Sigmoid colon (tissue), 6 donors: ENCODE measurements at regions not wholly inside any gene's neighbourhood (a gene's known extent, or its start where the extent isn't known, plus 50 kb on each side); places are given as distances from the start of the nearest gene placed in this dataset.

Source experiments
- DNase-seq: peaks from one replicate; pipeline ENCODE4 v3.0.0-alpha.2; 2019
- H3K27ac ChIP-seq, 4 donors: fragments of 200-600 bp; sonication (generic); one replicate each; pipeline ENCODE4 v1.5.1; 2016 to 2019; ENCODE audit warnings: mild to moderate bottlenecking in 1 of 4
- H3K27me3 ChIP-seq, 3 donors: fragments of 200-600 bp; sonication (generic); one replicate each; pipeline ENCODE4 v1.5.1; 2019; ENCODE audit warnings: mild to moderate bottlenecking in 1 of 3
- H3K36me3 ChIP-seq, 4 donors: fragments of 200-600 bp; sonication (generic); one replicate each; pipeline ENCODE4 v1.5.1; 2016 to 2019
- H3K4me1 ChIP-seq, 4 donors: fragments of 200-600 bp; sonication (generic); one replicate each; pipeline ENCODE4 v1.5.1; 2017 to 2019
- H3K4me3 ChIP-seq, 4 donors: fragments of 200-600 bp; sonication (generic); one replicate each; pipeline ENCODE4 v1.5.1; 2017 to 2019; ENCODE audit warnings: mild to moderate bottlenecking in 2 of 4, moderate library complexity in 1 of 4
- H3K9me3 ChIP-seq, 4 donors: fragments of 200-600 bp in 3 of 4; sonication (generic) in 3 of 4; one replicate each; pipeline versions ENCODE4 v1.5.1 to v1.6.1; 2013 to 2019
- CTCF ChIP-seq, 4 experiments: fragments of 450-650 bp in 3 of 4; fragments of 200-600 bp in 1 of 4; IDR thresholded peaks; one replicate each; pipeline ENCODE4 v1.5.1; 2016 to 2019; ENCODE audit warnings: antibody characterized with exemption in 4 of 4, mild to moderate bottlenecking in 3 of 4, moderate library complexity in 2 of 4
- EP300 ChIP-seq, 4 donors: sonication (generic); formaldehyde crosslinking; IDR thresholded peaks; one replicate each; pipeline ENCODE4 v1.6.1; 2017; ENCODE audit warnings: antibody characterized with exemption in 4 of 4
- POLR2A ChIP-seq, 2 donors: fragments of 450-650 bp; IDR thresholded peaks; one replicate each; pipeline ENCODE4 v1.6.1; 2016; ENCODE audit warnings: antibody characterized with exemption in 2 of 2, mild to moderate bottlenecking in 2 of 2, moderate library complexity in 2 of 2
- POLR2AphosphoS5 ChIP-seq, 4 donors: sonication (generic); formaldehyde crosslinking; IDR thresholded peaks; one replicate each; pipeline ENCODE4 v1.6.1; 2017; ENCODE audit warnings: antibody characterized with exemption in 4 of 4
- WGBS, 2 donors: extraction: QIAGEN DNeasy Blood & Tissue Kit; methylation state at CpG; one replicate each; pipeline ENCODE4 v1.1.7; 2013; 5-methylcytosine and 5-hydroxymethylcytosine counted together
- intact Hi-C: fragments of 100-400 bp; cut with DNase I; formaldehyde crosslinking; loops from one replicate; pipeline ENCODE4 v1.15.1; 2023
- donor health status: healthy with polysubstance abuse.
- donor health status: healthy.

DNA sequence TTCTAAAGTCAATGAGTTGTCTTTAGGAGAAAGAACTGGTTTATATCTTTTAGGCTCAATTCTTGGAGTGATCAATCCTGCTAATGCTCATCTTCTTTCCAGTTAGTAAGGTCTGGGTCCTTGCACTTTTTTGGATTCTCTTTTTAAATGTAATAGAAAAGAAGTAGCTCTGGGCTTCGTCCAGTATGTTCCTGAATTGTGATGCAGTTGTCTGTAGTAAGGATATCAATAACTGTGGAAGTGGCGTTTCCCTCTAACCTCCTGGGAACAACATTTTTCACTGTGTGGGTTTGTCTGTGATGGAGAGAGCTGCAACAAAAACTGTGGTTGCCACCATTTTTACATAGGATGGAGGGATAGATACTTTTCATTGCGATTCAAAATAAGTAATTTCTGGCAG is 367.2 kb downstream of the USP25 start:
- no peaks in the 10 kb centered on the region for H3K36me3 ChIP-seq
- 80 to 88% methylated on average over 3 of the region's 3 CpGs for WGBS, 2 donors
- no peaks in the 10 kb centered on the region for H3K4me1 ChIP-seq
- intact Hi-C loops = no loop called here
- TF ChIP-seq POLR2AphosphoS5 (IDR thresholded peaks at IDR 0.05) = no peak
- no peak for TF ChIP-seq EP300 (IDR thresholded peaks at IDR 0.05)
- TF ChIP-seq CTCF (IDR thresholded peaks at IDR 0.05) = no peak
- TF ChIP-seq POLR2A (IDR thresholded peaks at IDR 0.05) = no peak
- no peaks in the 10 kb centered on the region for H3K9me3 ChIP-seq
- no peak overlapping the region for H3K4me3 ChIP-seq
- no peaks in the 10 kb centered on the region for H3K27me3 ChIP-seq
- no peak overlapping the region for H3K27ac ChIP-seq
- DNase-seq = no peak

- TF ChIP-seq POLR2A (IDR thresholded peaks at IDR 0.05) (no peak), CTCF (IDR thresholded peaks at IDR 0.05) (no peak), POLR2AphosphoS5 (IDR thresholded peaks at IDR 0.05) (no peak), EP300 (IDR thresholded peaks at IDR 0.05) (no peak)
- no peaks in the 10 kb centered on the region for H3K4me1 ChIP-seq
- H3K4me3 ChIP-seq = no peak overlapping the region
- 85 to 88% methylated on average over 2 of the region's 2 CpGs for WGBS, 2 donors
- no peaks in the 10 kb centered on the region for H3K9me3 ChIP-seq
- intact Hi-C loops = no loop called here
- H3K27me3 ChIP-seq = no peaks in the 10 kb centered on the region
- no peaks in the 10 kb centered on the region for H3K36me3 ChIP-seq
- DNase-seq = no peak
- no peak overlapping the region for H3K27ac ChIP-seq
Measured at GRCh38 chr21:16102113-16102512, 372.3 kb downstream of the USP25 start.

DNA sequence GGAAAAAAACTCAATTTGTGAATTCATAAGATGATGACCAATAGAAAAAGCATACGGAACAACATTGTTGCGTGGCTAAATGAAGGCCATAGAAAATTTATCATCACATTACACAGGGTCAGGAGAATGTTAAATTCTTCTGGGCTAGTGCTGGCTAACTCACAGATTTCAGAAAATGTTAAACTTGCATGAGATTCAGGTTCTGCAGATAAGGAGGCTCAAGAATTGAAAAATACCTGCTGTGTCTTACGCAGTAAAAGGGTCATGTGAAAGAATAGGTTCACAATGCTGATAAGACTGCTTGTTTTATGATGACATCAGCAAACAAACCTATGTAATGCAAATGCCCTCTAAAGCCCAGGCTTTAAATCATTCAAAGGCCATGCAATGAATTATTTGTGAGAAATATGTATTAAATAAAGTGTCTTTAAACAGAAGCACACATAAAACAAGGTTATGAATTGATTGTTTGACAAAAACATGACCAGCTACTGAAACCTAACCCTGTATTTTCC is 378.8 kb downstream of the USP25 start:
- 82 to 83% methylated on average over 3 of the region's 3 CpGs for WGBS, 2 donors
- TF ChIP-seq EP300 (IDR thresholded peaks at IDR 0.05) = no peak
- no peak for TF ChIP-seq CTCF (IDR thresholded peaks at IDR 0.05)
- no peak for TF ChIP-seq POLR2A (IDR thresholded peaks at IDR 0.05)
- no peaks in the 10 kb centered on the region for H3K27me3 ChIP-seq
- H3K9me3 ChIP-seq = no peaks in the 10 kb centered on the region
- H3K27ac ChIP-seq = no peak overlapping the region
- intact Hi-C loops = no loop called here
- no peak for DNase-seq
- no peak overlapping the region for H3K4me3 ChIP-seq
- no peaks in the 10 kb centered on the region for H3K4me1 ChIP-seq
- no peaks in the 10 kb centered on the region for H3K36me3 ChIP-seq

- Histone ChIP-seq H3K36me3 (no peaks in the 10 kb centered on the region), H3K27ac (peak overlapping the region in 1 of 4 donors; percentile 27), H3K4me1 (peaks cover 0 to 12% (median 2%) of the 10 kb centered on the region in 4 donors), H3K9me3 (no peaks in the 10 kb centered on the region), H3K27me3 (no peaks in the 10 kb centered on the region), H3K4me3 (no peak overlapping the region)
- intact Hi-C loops = no loop called here
- no peak for DNase-seq
- TF ChIP-seq EP300 (IDR thresholded peaks at IDR 0.05) (no peak), POLR2A (IDR thresholded peaks at IDR 0.05) (no peak), POLR2AphosphoS5 (IDR thresholded peaks at IDR 0.05) (no peak), CTCF (IDR thresholded peaks at IDR 0.05) (no peak)
- WGBS, 2 donors = 40 to 57% methylated on average over 2 of the region's 2 CpGs
Measured at GRCh38 chr21:16113052-16113715, 383.4 kb downstream of the USP25 start.

- Histone ChIP-seq H3K4me3 (no peak overlapping the region), H3K36me3 (no peaks in the 10 kb centered on the region), H3K27me3 (no peaks in the 10 kb centered on the region), H3K4me1 (peaks cover 0 to 17% (median 2%) of the 10 kb centered on the region in 4 donors), H3K9me3 (no peaks in the 10 kb centered on the region), H3K27ac (no peak overlapping the region)
- no peak for TF ChIP-seq CTCF (IDR thresholded peaks at IDR 0.05)
- TF ChIP-seq EP300 (IDR thresholded peaks at IDR 0.05) = no peak
- TF ChIP-seq POLR2A (IDR thresholded peaks at IDR 0.05) = no peak
- no peak for TF ChIP-seq POLR2AphosphoS5 (IDR thresholded peaks at IDR 0.05)
- intact Hi-C loops = no loop called here
- DNase-seq = no peak
- WGBS, 2 donors = 90 to 96% methylated on average over 3 of the region's 3 CpGs
Measured at GRCh38 chr21:16115461-16115860, 385.7 kb downstream of the USP25 start.
